Stimulated activated memory B cell treated with anti-CD40 and anti-IgM and Interleukin-4, amounts not matched to agents 10 μg/mL and 1 μg/mL and 100 μg/mL, for 72 hours (primary cell): ENCODE measurements at regions not wholly inside any gene's neighbourhood (a gene's known extent, or its start where the extent isn't known, plus 50 kb on each side); places are given as distances from the start of the nearest gene placed in this dataset.
"Not testable (repeated sequence)": the region's sequence is repeated elsewhere in the genome, so short reads cannot be mapped to it uniquely, and the experiment has no call there.

Experiments used
- ATAC-seq: fragments of 150-1000 bp; cut with Tn5 transposase; 2 replicates; pipeline ENCODE4 v1.10.0; 2021
- H3K27ac Mint-ChIP-seq: one replicate; pipeline ENCODE4 v1.8.0; 2022; ENCODE audit warnings: mild to moderate bottlenecking, mixed read lengths
- H3K27me3 Mint-ChIP-seq: one replicate; pipeline ENCODE4 v1.8.0; 2022; ENCODE audit warnings: mixed read lengths
- H3K36me3 Mint-ChIP-seq: one replicate; pipeline ENCODE4 v1.8.0; 2022; ENCODE audit warnings: mixed read lengths
- H3K4me1 Mint-ChIP-seq: one replicate; pipeline ENCODE4 v1.8.0; 2022; ENCODE audit warnings: mixed read lengths
- H3K4me3 Mint-ChIP-seq: one replicate; pipeline ENCODE4 v1.8.0; 2022; ENCODE audit warnings: mild to moderate bottlenecking, moderate library complexity, mixed read lengths
- H3K9me3 Mint-ChIP-seq: one replicate; pipeline ENCODE4 v1.8.0; 2022; ENCODE audit warnings: mixed read lengths

GRCh38 chr7:86981937-86982336 is 77.5 kb downstream of the ELAPOR2 start:
- H3K27me3 Mint-ChIP-seq, ATAC-seq, H3K4me1 Mint-ChIP-seq, H3K27ac Mint-ChIP-seq, H3K4me3 Mint-ChIP-seq: not testable (repeated sequence)
- Mint-ChIP-seq H3K9me3 (peaks cover 17% of the 10 kb centered on the region), H3K36me3 (peaks cover 23% of the 10 kb centered on the region)

- Mint-ChIP-seq H3K4me3 (no peak overlapping the region), H3K36me3 (peaks cover 23% of the 10 kb centered on the region), H3K27ac (no peak overlapping the region), H3K27me3 (peaks cover 6% of the 10 kb centered on the region), H3K4me1 (peaks cover 9% of the 10 kb centered on the region), H3K9me3 (peaks cover 17% of the 10 kb centered on the region)
- ATAC-seq: no peak
These were observed 78.3 kb downstream of the ELAPOR2 start for GRCh38 chr7:86981127-86981526.

GRCh38 chr7:86980223-86980622 is 79.2 kb downstream of the ELAPOR2 start:
- peaks cover 15% of the 10 kb centered on the region for H3K9me3 Mint-ChIP-seq
- H3K4me1 Mint-ChIP-seq: peaks cover 9% of the 10 kb centered on the region
- peaks cover 6% of the 10 kb centered on the region for H3K27me3 Mint-ChIP-seq
- no peak overlapping the region for H3K27ac Mint-ChIP-seq
- H3K4me3 Mint-ChIP-seq: no peak overlapping the region
- H3K36me3 Mint-ChIP-seq: peaks cover 23% of the 10 kb centered on the region
- no peak for ATAC-seq

GRCh38 chr7:86978808-86979506 is 80.5 kb downstream of the ELAPOR2 start:
- peaks cover 9% of the 10 kb centered on the region for H3K9me3 Mint-ChIP-seq
- ATAC-seq: peak; percentile 75
- H3K4me1 Mint-ChIP-seq: peaks cover 9% of the 10 kb centered on the region
- H3K36me3 Mint-ChIP-seq: peaks cover 13% of the 10 kb centered on the region
- H3K4me3 Mint-ChIP-seq: no peak overlapping the region
- no peak overlapping the region for H3K27ac Mint-ChIP-seq
- H3K27me3 Mint-ChIP-seq: peaks cover 6% of the 10 kb centered on the region

GRCh38 chr7:86976958-86977357 is 82.5 kb downstream of the ELAPOR2 start:
- ATAC-seq: no peak
- Mint-ChIP-seq H3K9me3 (no peaks in the 10 kb centered on the region), H3K36me3 (no peaks in the 10 kb centered on the region), H3K27ac (no peak overlapping the region), H3K4me3 (no peak overlapping the region), H3K4me1 (peaks cover 11% of the 10 kb centered on the region), H3K27me3 (peaks cover 6% of the 10 kb centered on the region)

- H3K27me3 Mint-ChIP-seq: peaks cover 4% of the 10 kb centered on the region
- H3K4me1 Mint-ChIP-seq: peaks cover 15% of the 10 kb centered on the region
- H3K27ac Mint-ChIP-seq: no peak overlapping the region
- H3K4me3 Mint-ChIP-seq: no peak overlapping the region
- H3K36me3 Mint-ChIP-seq: no peaks in the 10 kb centered on the region
- no peaks in the 10 kb centered on the region for H3K9me3 Mint-ChIP-seq
- ATAC-seq: no peak
These were observed 83.5 kb downstream of the ELAPOR2 start for GRCh38 chr7:86975914-86976313.

GRCh38 chr7:86975449-86975848 is 84.0 kb downstream of the ELAPOR2 start:
- no peaks in the 10 kb centered on the region for H3K27me3 Mint-ChIP-seq
- no peak overlapping the region for H3K4me3 Mint-ChIP-seq
- no peak for ATAC-seq
- H3K36me3 Mint-ChIP-seq: no peaks in the 10 kb centered on the region
- H3K9me3 Mint-ChIP-seq: no peaks in the 10 kb centered on the region
- peaks cover 15% of the 10 kb centered on the region for H3K4me1 Mint-ChIP-seq
- H3K27ac Mint-ChIP-seq: no peak overlapping the region

- ATAC-seq: no peak
- H3K4me1 Mint-ChIP-seq: peaks cover 8% of the 10 kb centered on the region
- H3K36me3 Mint-ChIP-seq: no peaks in the 10 kb centered on the region
- H3K9me3 Mint-ChIP-seq: no peaks in the 10 kb centered on the region
- no peaks in the 10 kb centered on the region for H3K27me3 Mint-ChIP-seq
- no peak overlapping the region for H3K4me3 Mint-ChIP-seq
- no peak overlapping the region for H3K27ac Mint-ChIP-seq
These were observed 87.4 kb downstream of the ELAPOR2 start for GRCh38 chr7:86972072-86972471.

GRCh38 chr7:86970986-86971385 is 88.5 kb downstream of the ELAPOR2 start:
- no peaks in the 10 kb centered on the region for H3K36me3 Mint-ChIP-seq
- ATAC-seq: no peak

GRCh38 chr7:86970547-86970946 is 88.9 kb downstream of the ELAPOR2 start:
- ATAC-seq: no peak
- no peak overlapping the region for H3K27ac Mint-ChIP-seq
- H3K36me3 Mint-ChIP-seq: no peaks in the 10 kb centered on the region
- no peaks in the 10 kb centered on the region for H3K9me3 Mint-ChIP-seq
- H3K4me1 Mint-ChIP-seq: peaks cover 20% of the 10 kb centered on the region
- no peaks in the 10 kb centered on the region for H3K27me3 Mint-ChIP-seq
- H3K4me3 Mint-ChIP-seq: no peak overlapping the region

More at GRCh38 chr7:86970986-86971385, 88.5 kb downstream of the ELAPOR2 start:
- Mint-ChIP-seq H3K27me3 (no peaks in the 10 kb centered on the region), H3K4me1 (peaks cover 19% of the 10 kb centered on the region), H3K9me3 (no peaks in the 10 kb centered on the region), H3K27ac (no peak overlapping the region), H3K4me3 (no peak overlapping the region)

GRCh38 chr7:86969865-86970264 is 89.6 kb downstream of the ELAPOR2 start:
- Mint-ChIP-seq H3K4me1 (peaks cover 20% of the 10 kb centered on the region), H3K27me3 (no peaks in the 10 kb centered on the region), H3K36me3 (no peaks in the 10 kb centered on the region), H3K4me3 (no peak overlapping the region), H3K9me3 (no peaks in the 10 kb centered on the region), H3K27ac (no peak overlapping the region)
- ATAC-seq: no peak

GRCh38 chr7:86968618-86969017 is 90.8 kb downstream of the ELAPOR2 start:
- H3K4me1 Mint-ChIP-seq: peaks cover 20% of the 10 kb centered on the region
- H3K9me3 Mint-ChIP-seq: no peaks in the 10 kb centered on the region
- H3K36me3 Mint-ChIP-seq: no peaks in the 10 kb centered on the region
- no peak overlapping the region for H3K4me3 Mint-ChIP-seq
- ATAC-seq: no peak
- no peak overlapping the region for H3K27ac Mint-ChIP-seq
- no peaks in the 10 kb centered on the region for H3K27me3 Mint-ChIP-seq

GRCh38 chr7:86966916-86967315 is 92.5 kb downstream of the ELAPOR2 start:
- no peaks in the 10 kb centered on the region for H3K36me3 Mint-ChIP-seq
- no peak overlapping the region for H3K27ac Mint-ChIP-seq
- no peaks in the 10 kb centered on the region for H3K9me3 Mint-ChIP-seq
- H3K4me3 Mint-ChIP-seq: no peak overlapping the region
- no peaks in the 10 kb centered on the region for H3K27me3 Mint-ChIP-seq
- no peak for ATAC-seq
- peaks cover 17% of the 10 kb centered on the region for H3K4me1 Mint-ChIP-seq

- ATAC-seq: no peak
- Mint-ChIP-seq H3K4me3 (no peak overlapping the region), H3K27ac (no peak overlapping the region), H3K27me3 (no peaks in the 10 kb centered on the region), H3K9me3 (no peaks in the 10 kb centered on the region), H3K36me3 (no peaks in the 10 kb centered on the region), H3K4me1 (peaks cover 14% of the 10 kb centered on the region)
These were observed 93.7 kb downstream of the ELAPOR2 start for GRCh38 chr7:86965727-86966120.

- no peaks in the 10 kb centered on the region for H3K27me3 Mint-ChIP-seq
- H3K4me1 Mint-ChIP-seq: peaks cover 14% of the 10 kb centered on the region
- no peaks in the 10 kb centered on the region for H3K9me3 Mint-ChIP-seq
- ATAC-seq: no peak
- H3K36me3 Mint-ChIP-seq: no peaks in the 10 kb centered on the region
- H3K4me3 Mint-ChIP-seq: no peak overlapping the region
- H3K27ac Mint-ChIP-seq: no peak overlapping the region
These were observed 94.3 kb downstream of the ELAPOR2 start for GRCh38 chr7:86964973-86965726.
